GM12891 (cell line): ENCODE measurements at regions not wholly inside any gene's neighbourhood (a gene's known extent, or its start where the extent isn't known, plus 50 kb on each side); places are given as distances from the start of the nearest gene placed in this dataset.

Experiments
- POLR2A ChIP-seq: IDR thresholded peaks from 2 replicates; pipeline ENCODE4 v1.6.1; 2011; ENCODE audit warnings: low read depth, low read length, control low read depth
- TAF1 ChIP-seq: IDR thresholded peaks from 2 replicates; pipeline ENCODE4 v1.6.1; 2011; ENCODE audit warnings: low read depth, low read length, control low read depth

- no peak for TF ChIP-seq POLR2A
- no peak for TF ChIP-seq TAF1
These were observed 237.3 kb upstream of the CADM1 start for GRCh38 chr11:115741376-115742107.
